Calu3 (cell line): ENCODE measurements at regions not wholly inside any gene's neighbourhood (a gene's known extent, or its start where the extent isn't known, plus 50 kb on each side); places are given as distances from the start of the nearest gene placed in this dataset.

Source experiments
- BruUV-seq: library from RNA; stranded (reverse); fragments of 400-500 nt; replicated peaks from 2 replicates; lab custom pipeline; 2021; lab: Mats Ljungman, UMichigan
- CTCF ChIA-PET: fragments of 300-600 bp; sonication (Branson Sonifier 250); formaldehyde crosslinking; loops from one replicate; lab custom pipeline; 2022; ENCODE audit warnings: antibody characterized with exemption; lab: Charles Lee
- DNase-seq: peaks from one replicate; pipeline ENCODE4 v3.0.0; 2022
- H3K27ac Mint-ChIP-seq: one replicate; pipeline ENCODE4 v1.8.0; 2022; ENCODE audit warnings: mixed read lengths; ENCODE audit not compliant: unreplicated experiment
- H3K27me3 Mint-ChIP-seq: one replicate; pipeline ENCODE4 v1.8.0; 2022; ENCODE audit warnings: mixed read lengths; ENCODE audit not compliant: unreplicated experiment
- H3K36me3 Mint-ChIP-seq: one replicate; pipeline ENCODE4 v1.8.0; 2022; ENCODE audit warnings: mild to moderate bottlenecking, moderate library complexity, mixed read lengths; ENCODE audit not compliant: insufficient read depth, unreplicated experiment
- H3K4me1 Mint-ChIP-seq: one replicate; pipeline ENCODE4 v1.8.0; 2022; ENCODE audit warnings: mild to moderate bottlenecking, low read depth, mixed read lengths; ENCODE audit not compliant: unreplicated experiment
- H3K4me3 Mint-ChIP-seq: one replicate; pipeline ENCODE4 v1.8.0; 2022; ENCODE audit warnings: mild to moderate bottlenecking, low read depth, moderate library complexity, mixed read lengths; ENCODE audit not compliant: unreplicated experiment
- H3K9me3 Mint-ChIP-seq: one replicate; pipeline ENCODE4 v1.8.0; 2022; ENCODE audit warnings: low read depth, mixed read lengths; ENCODE audit not compliant: unreplicated experiment
- intact Hi-C: fragments of 100-400 bp; cut with micrococcal nuclease; formaldehyde crosslinking; loops from one replicate; pipeline ENCODE4 v1.10.0; 2022; ENCODE audit not compliant: unreplicated experiment
- TF ChIP-seq, protein P1 (sequence below): fragments of 200-600 bp; IDR thresholded peaks from one replicate; pipeline ENCODE4 v1.8.0; 2022; ENCODE audit warnings: antibody characterized with exemption; ENCODE audit not compliant: unreplicated experiment

DNA sequence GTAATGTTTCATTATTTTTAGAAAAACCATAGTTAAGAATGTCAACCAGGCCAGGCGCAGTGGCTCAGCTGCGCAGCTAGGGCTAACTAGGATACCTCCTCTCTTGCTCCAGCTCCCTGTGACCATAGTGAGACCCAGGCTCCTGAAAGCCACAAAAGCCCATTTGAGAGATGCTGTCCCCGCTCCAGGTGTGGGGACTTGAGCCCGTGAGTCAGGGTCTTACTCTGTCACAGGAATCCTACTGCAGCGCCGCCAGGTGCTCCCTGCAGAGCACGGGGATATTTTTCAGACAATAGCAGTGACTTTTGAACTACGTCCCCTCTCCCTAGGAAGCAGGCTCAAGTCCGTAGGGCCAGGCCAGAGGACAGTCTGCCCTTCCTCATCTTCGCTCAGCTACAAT is 75.6 kb upstream of the NRBF2 start:
- intact Hi-C loops = no loop called here
- Mint-ChIP-seq H3K9me3 (no peaks in the 10 kb centered on the region), H3K27me3 (peaks cover 3% of the 10 kb centered on the region), H3K4me1 (no peaks in the 10 kb centered on the region), H3K4me3 (no peak overlapping the region), H3K36me3 (no peaks in the 10 kb centered on the region), H3K27ac (no peak overlapping the region)
- DNase-seq = no peak
- CTCF ChIA-PET = interaction anchor here (0.7 kb wide), 1 partner anchor 74 kb away, joined by 3 read pairs; no protein-coding TSS in a partner anchor
- TF ChIP-seq, protein P1, sequence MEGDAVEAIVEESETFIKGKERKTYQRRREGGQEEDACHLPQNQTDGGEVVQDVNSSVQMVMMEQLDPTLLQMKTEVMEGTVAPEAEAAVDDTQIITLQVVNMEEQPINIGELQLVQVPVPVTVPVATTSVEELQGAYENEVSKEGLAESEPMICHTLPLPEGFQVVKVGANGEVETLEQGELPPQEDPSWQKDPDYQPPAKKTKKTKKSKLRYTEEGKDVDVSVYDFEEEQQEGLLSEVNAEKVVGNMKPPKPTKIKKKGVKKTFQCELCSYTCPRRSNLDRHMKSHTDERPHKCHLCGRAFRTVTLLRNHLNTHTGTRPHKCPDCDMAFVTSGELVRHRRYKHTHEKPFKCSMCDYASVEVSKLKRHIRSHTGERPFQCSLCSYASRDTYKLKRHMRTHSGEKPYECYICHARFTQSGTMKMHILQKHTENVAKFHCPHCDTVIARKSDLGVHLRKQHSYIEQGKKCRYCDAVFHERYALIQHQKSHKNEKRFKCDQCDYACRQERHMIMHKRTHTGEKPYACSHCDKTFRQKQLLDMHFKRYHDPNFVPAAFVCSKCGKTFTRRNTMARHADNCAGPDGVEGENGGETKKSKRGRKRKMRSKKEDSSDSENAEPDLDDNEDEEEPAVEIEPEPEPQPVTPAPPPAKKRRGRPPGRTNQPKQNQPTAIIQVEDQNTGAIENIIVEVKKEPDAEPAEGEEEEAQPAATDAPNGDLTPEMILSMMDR = no peak
- no TSS peak for BruUV-seq

DNA sequence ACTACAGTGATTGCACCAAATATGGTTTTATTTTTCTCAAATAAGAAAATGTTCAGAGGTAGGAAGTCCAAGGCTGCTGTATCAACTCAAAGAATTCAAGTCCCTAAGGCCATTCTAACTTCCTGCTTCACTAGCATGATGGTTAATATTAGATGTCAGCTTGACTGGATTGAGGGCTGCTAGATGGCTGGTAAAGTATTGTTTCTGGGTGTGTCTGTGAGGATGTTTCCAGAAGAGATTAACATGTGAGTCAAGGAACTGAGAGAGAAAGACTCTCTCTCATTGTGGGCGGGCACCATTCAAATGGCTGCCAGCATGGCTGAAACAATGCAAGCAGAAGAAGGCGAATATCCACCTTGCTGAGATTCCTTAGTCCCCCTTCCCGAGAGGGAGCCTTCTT is 77.4 kb upstream of the NRBF2 start:
- H3K27ac Mint-ChIP-seq = no peak overlapping the region
- H3K36me3 Mint-ChIP-seq = no peaks in the 10 kb centered on the region
- BruUV-seq = no TSS peak
- DNase-seq = no peak
- H3K9me3 Mint-ChIP-seq = no peaks in the 10 kb centered on the region
- no peaks in the 10 kb centered on the region for H3K4me1 Mint-ChIP-seq
- intact Hi-C loops = no loop called here
- TF ChIP-seq, protein P1 = no peak
- CTCF ChIA-PET = no interaction called here
- H3K4me3 Mint-ChIP-seq = no peak overlapping the region
- peaks cover 3% of the 10 kb centered on the region for H3K27me3 Mint-ChIP-seq

DNA sequence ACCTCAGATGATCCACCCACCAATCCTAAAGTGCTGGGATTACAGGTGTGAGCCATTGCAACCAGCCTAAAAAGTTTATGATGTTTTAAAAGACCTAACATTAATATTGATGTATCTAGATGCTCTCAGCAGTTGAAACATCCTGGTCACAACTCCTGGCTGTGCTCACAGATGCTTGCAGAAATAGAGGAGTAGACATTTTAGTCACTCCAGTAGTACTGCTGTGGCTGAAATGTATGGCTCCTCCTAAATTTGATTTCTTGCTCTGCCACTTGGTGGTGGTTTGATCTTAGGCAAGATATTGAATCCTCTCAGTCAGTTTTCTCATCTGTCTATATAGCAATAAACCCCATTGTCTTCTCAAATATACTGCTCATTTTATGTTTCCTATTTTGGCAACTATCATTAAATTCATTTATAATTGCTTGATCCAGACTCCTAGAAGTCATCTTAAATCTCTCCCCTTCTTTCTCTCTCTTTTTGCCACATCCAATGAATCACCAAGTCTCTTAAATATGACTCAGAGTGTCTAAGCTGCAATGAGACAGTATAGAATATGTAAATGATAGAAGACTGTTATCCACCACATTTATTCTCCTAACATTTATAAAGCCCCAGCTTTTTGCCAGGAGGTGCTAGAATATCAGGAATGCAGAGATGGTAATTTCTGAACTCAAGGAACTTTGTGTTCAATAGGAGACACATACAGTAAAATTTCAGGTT is 78.1 kb upstream of the NRBF2 start:
- TF ChIP-seq, protein P1 = no peak
- Mint-ChIP-seq H3K4me3 (no peak overlapping the region), H3K9me3 (no peaks in the 10 kb centered on the region), H3K4me1 (no peaks in the 10 kb centered on the region), H3K36me3 (no peaks in the 10 kb centered on the region), H3K27me3 (peaks cover 10% of the 10 kb centered on the region), H3K27ac (no peak overlapping the region)
- CTCF ChIA-PET = interaction anchor here (0.7 kb wide), 1 partner anchor 56 kb away, joined by 3 read pairs; no protein-coding TSS in a partner anchor
- DNase-seq = no peak
- intact Hi-C loops = no loop called here
- BruUV-seq = no TSS peak

DNA sequence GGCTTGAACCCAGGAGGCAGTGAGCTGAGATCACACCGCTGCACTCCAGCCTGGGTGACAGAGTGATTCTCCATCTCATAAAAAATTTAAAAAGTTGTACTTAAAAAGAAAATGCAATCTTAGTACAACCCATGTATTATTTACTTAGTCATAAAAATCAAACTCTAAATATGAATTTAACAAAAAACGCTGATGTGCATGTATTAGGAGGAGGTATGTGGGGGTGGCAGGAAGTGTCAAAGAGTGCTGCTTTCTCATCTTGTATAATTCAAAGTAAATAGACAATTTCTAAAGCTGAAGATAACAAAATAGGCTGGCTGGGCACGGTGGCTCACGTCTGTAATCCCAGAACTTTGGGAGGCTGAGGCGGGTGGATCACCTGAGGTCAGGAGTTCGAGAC is 81.0 kb upstream of the NRBF2 start:
- Mint-ChIP-seq H3K27ac (no peak overlapping the region), H3K27me3 (peaks cover 38% of the 10 kb centered on the region), H3K36me3 (no peaks in the 10 kb centered on the region), H3K4me3 (no peak overlapping the region), H3K9me3 (no peaks in the 10 kb centered on the region), H3K4me1 (no peaks in the 10 kb centered on the region)
- CTCF ChIA-PET = no interaction called here
- no peak for DNase-seq
- TF ChIP-seq, protein P1 = no peak
- intact Hi-C loops = no loop called here
- no TSS peak for BruUV-seq
